IMR-90 (cell line): ENCODE measurements at regions not wholly inside any gene's neighbourhood (a gene's known extent, or its start where the extent isn't known, plus 50 kb on each side); places are given as distances from the start of the nearest gene placed in this dataset.
A peak's percentile ranks its signal among the peaks of the same experiment; 100 is the strongest.

Experiments used
- ATAC-seq: fragments of 200-7000 bp; cut with Tn5 transposase; 2 replicates; pipeline ENCODE4 v1.9.1; 2020; ENCODE audit warnings: low read depth, mild to moderate bottlenecking, moderate library complexity
- BruUV-seq: library from RNA; stranded (reverse); fragments of 400-500 nt; replicated peaks from 2 replicates; lab custom pipeline; 2021; lab: Mats Ljungman, UMichigan
- CTCF ChIA-PET: fragments of 300-600 bp; formaldehyde crosslinking; extraction: SDS; loops from one replicate; lab custom pipeline; 2021; ENCODE audit warnings: antibody characterized with exemption; lab: Yijun Ruan, JAX
- POLR2A ChIA-PET: fragments of 300-600 bp; sonication (Branson Sonifier 250); formaldehyde crosslinking; loops from one replicate; lab custom pipeline; 2022; ENCODE audit warnings: antibody characterized with exemption; ENCODE audit not compliant: unreplicated experiment; lab: Charles Lee
- DNase-seq: peaks from one replicate; pipeline ENCODE4 v3.0.0; 2013
- H2AFZ ChIP-seq: replicated peaks from 2 replicates; pipeline ENCODE3; 2013; ENCODE audit warnings: low read length, mild to moderate bottlenecking; ENCODE audit not compliant: poor library complexity
- H2AK5ac ChIP-seq: 2 replicates; pipeline ENCODE4 v1.6.1; 2013; ENCODE audit warnings: low read depth, low read length, inconsistent platforms
- H2AK9ac ChIP-seq: replicated peaks from 2 replicates; pipeline ENCODE3; 2013; ENCODE audit warnings: mild to moderate bottlenecking, low read depth, low read length, moderate library complexity; ENCODE audit not compliant: poor library complexity
- H2BK120ac ChIP-seq: 2 replicates; pipeline ENCODE4 v1.6.1; 2013; ENCODE audit warnings: low read depth, low read length, inconsistent platforms
- H2BK15ac ChIP-seq: 3 replicates; pipeline ENCODE4 v1.6.1; 2013; ENCODE audit warnings: low read depth, low read length, inconsistent platforms
- H2BK20ac ChIP-seq: 2 replicates; pipeline ENCODE4 v1.6.1; 2013; ENCODE audit warnings: low read depth, mild to moderate bottlenecking, inconsistent platforms, low read length, moderate library complexity
- H2BK5ac ChIP-seq: 2 replicates; pipeline ENCODE4 v1.6.1; 2013; ENCODE audit warnings: mild to moderate bottlenecking, low read depth, low read length, inconsistent platforms; ENCODE audit not compliant: poor library complexity, severe bottlenecking
- H3K14ac ChIP-seq: replicated peaks from 2 replicates; pipeline ENCODE4 v1.6.1; 2013; ENCODE audit warnings: low read depth, low read length, inconsistent platforms
- H3K18ac ChIP-seq: 2 replicates; pipeline ENCODE4 v1.6.1; 2013; ENCODE audit warnings: low read depth, low read length, control low read depth
- H3K23ac ChIP-seq: 2 replicates; pipeline ENCODE4 v1.6.1; 2013; ENCODE audit warnings: low read depth, low read length, inconsistent platforms
- H3K27ac ChIP-seq: 2 replicates; pipeline ENCODE4 v1.5.1; 2013; ENCODE audit warnings: mild to moderate bottlenecking, control low read depth, low read length; ENCODE audit not compliant: insufficient read depth
- H3K27me3 ChIP-seq: 2 replicates; pipeline ENCODE4 v1.6.1; 2013; ENCODE audit warnings: low read length; ENCODE audit not compliant: control insufficient read depth, insufficient read depth
- H3K36me3 ChIP-seq: 2 replicates; pipeline ENCODE4 v1.6.1; 2013; ENCODE audit warnings: low read length, mixed read lengths; ENCODE audit not compliant: control insufficient read depth, insufficient read depth
- H3K4ac ChIP-seq: 2 replicates; pipeline ENCODE4 v1.6.1; 2013; ENCODE audit warnings: low read depth, low read length, inconsistent platforms
- H3K4me1 ChIP-seq: 2 replicates; pipeline ENCODE4 v1.6.1; 2013; ENCODE audit warnings: low read length, mixed read lengths; ENCODE audit not compliant: control insufficient read depth, insufficient read depth
- H3K4me2 ChIP-seq: 2 replicates; pipeline ENCODE4 v1.6.1; 2013; ENCODE audit warnings: low read depth, mild to moderate bottlenecking, control low read depth, low read length, moderate library complexity
- H3K4me3 ChIP-seq: 2 replicates; pipeline ENCODE4 v1.5.1; 2013; ENCODE audit warnings: low read depth, mild to moderate bottlenecking, control low read depth, low read length, moderate library complexity; ENCODE audit not compliant: insufficient read depth
- H3K56ac ChIP-seq: 2 replicates; pipeline ENCODE4 v1.6.1; 2013; ENCODE audit warnings: low read length, inconsistent platforms; ENCODE audit not compliant: insufficient read depth; ENCODE audit errors: extremely low read depth
- H3K79me1 ChIP-seq, 2 experiments: 2 replicates each; pipeline ENCODE4 v1.6.1; 2013; ENCODE audit warnings: low read length in 2 of 2, inconsistent platforms in 1 of 2, low read depth in 1 of 2
- H3K9ac ChIP-seq: 2 replicates; pipeline ENCODE4 v1.6.1; 2013; ENCODE audit warnings: low read depth, low read length, control low read depth
- H3K9me1 ChIP-seq: 2 replicates; pipeline ENCODE4 v1.6.1; 2013; ENCODE audit warnings: low read length, inconsistent platforms; ENCODE audit not compliant: insufficient read depth
- H3K9me3 ChIP-seq: 2 replicates; pipeline ENCODE4 v1.6.1; 2013; ENCODE audit warnings: low read length; ENCODE audit not compliant: control insufficient read depth, insufficient read depth
- H4K20me1 ChIP-seq: 2 replicates; pipeline ENCODE4 v1.6.1; 2013; ENCODE audit warnings: low read length, inconsistent platforms; ENCODE audit not compliant: insufficient read depth
- H4K5ac ChIP-seq: 2 replicates; pipeline ENCODE4 v1.6.1; 2013; ENCODE audit warnings: mild to moderate bottlenecking, low read depth, low read length, control low read depth
- H4K8ac ChIP-seq, 2 experiments: 2 replicates each; pipeline ENCODE4 v1.6.1; 2013; ENCODE audit warnings: low read depth in 2 of 2, low read length in 2 of 2, control low read depth in 1 of 2, inconsistent platforms in 1 of 2
- H4K91ac ChIP-seq: 2 replicates; pipeline ENCODE4 v1.6.1; 2013; ENCODE audit warnings: low read depth, low read length, inconsistent platforms; ENCODE audit not compliant: insufficient read depth
- BHLHE40 ChIP-seq: fragments of 150-350 bp; IDR thresholded peaks from 2 replicates; pipeline ENCODE4 v1.6.1; 2016; ENCODE audit warnings: mild to moderate bottlenecking, low read depth, low read length
- ELK1 ChIP-seq: fragments of 150-350 bp; IDR thresholded peaks from 2 replicates; pipeline ENCODE4 v1.6.1; 2016; ENCODE audit warnings: low read depth, mild to moderate bottlenecking, low read length, moderate library complexity, borderline replicate concordance
- FOS ChIP-seq: fragments of 150-350 bp; IDR thresholded peaks from 2 replicates; pipeline ENCODE4 v1.6.1; 2016; ENCODE audit warnings: low read depth, low read length
- WGBS, 2 experiments: methylation state at CpG; one replicate each; pipeline versions ENCODE4 v1.1.5 to v1.1.7; 2013; ENCODE audit warnings: missing lambda C conversion rate in 2 of 2; ENCODE audit not compliant: insufficient read length in 1 of 2; ENCODE audit errors: extremely low coverage in 2 of 2; 5-methylcytosine and 5-hydroxymethylcytosine counted together
- dilution Hi-C: fragments of 300-500 bp; cut with HindIII; formaldehyde crosslinking; loops from one replicate; pipeline ENCODE4 v1.14.3; 2018; ENCODE audit warnings: low sequenced_read_pairs; ENCODE audit not compliant: unreplicated experiment
- in situ Hi-C: fragments of 300-500 bp; cut with MboI; formaldehyde crosslinking; loops from 3 replicates; pipeline ENCODE4 v1.14.3; 2019; ENCODE audit warnings: low sequenced_read_pairs, inconsistent platforms, mixed read lengths
- intact Hi-C: fragments of 100-400 bp; cut with micrococcal nuclease; formaldehyde crosslinking; loops from 2 replicates; pipeline ENCODE4 v1.10.0; 2022

DNA sequence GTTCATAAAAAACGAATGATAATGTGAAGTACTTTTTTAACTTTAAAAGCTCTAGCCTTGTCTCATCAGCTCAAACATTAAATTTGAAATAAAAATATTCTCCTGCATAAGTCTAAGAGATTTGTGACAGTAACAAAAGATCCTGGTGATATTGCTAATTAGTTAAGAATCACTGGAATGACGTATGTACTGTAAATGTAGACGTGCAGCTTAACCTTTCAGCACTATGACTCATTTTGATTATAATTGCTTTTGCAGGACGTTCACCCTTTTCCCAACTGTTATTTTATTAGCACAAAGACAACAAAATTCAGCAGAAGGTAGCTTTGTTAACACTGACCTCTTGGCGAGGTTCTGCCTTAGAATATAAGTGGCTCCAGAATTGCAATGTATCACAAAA lies 68.6 kb downstream of the TENT5A start:
- H3K4ac ChIP-seq, result no peak overlapping the region
- no peak overlapping the region for H3K18ac ChIP-seq
- 20% methylated on average over 2 of the region's 5 CpGs; no CpG with 5 or more reads in 1 of the 2 experiments for WGBS, 2 experiments
- H4K91ac ChIP-seq, result no peak overlapping the region
- DNase-seq (peak; percentile 64), ATAC-seq (peak; percentile 37)
- no peak overlapping the region for H3K14ac ChIP-seq
- POLR2A ChIA-PET, result no interaction called here
- H2AK9ac ChIP-seq, result no peak overlapping the region
- H3K4me3 ChIP-seq, result no peak overlapping the region
- H3K36me3 ChIP-seq, result no peaks in the 10 kb centered on the region
- no peaks in the 10 kb centered on the region for H3K9me3 ChIP-seq
- H4K20me1 ChIP-seq, result no peaks in the 10 kb centered on the region
- H2BK15ac ChIP-seq, result no peak overlapping the region
- no TSS peak for BruUV-seq
- H3K27me3 ChIP-seq, result no peaks in the 10 kb centered on the region
- intact Hi-C loops (no loop called here), dilution Hi-C loops (no loop called here), in situ Hi-C loops (no loop called here)
- H2AK5ac ChIP-seq, result no peak overlapping the region
- H3K4me2 ChIP-seq, result peak overlapping the region; percentile 8; the same call in 1 of the 2 replicates
- TF ChIP-seq ELK1, result no peak
- 0 out of 2 replicates have a peak, but pooled peaks have one; percentile 42 for TF ChIP-seq FOS
- 0 out of 2 replicates have a peak, but pooled peaks have one; percentile 18 for TF ChIP-seq BHLHE40
- H4K5ac ChIP-seq, result no peak overlapping the region
- H2BK20ac ChIP-seq, result no peak overlapping the region
- H4K8ac ChIP-seq, result no peak overlapping the region
- H2BK120ac ChIP-seq, result no peak overlapping the region
- H3K9ac ChIP-seq, result no peak overlapping the region
- H3K27ac ChIP-seq, result no peak overlapping the region
- no peak overlapping the region for H3K56ac ChIP-seq
- H3K9me1 ChIP-seq, result no peaks in the 10 kb centered on the region
- H2AFZ ChIP-seq, result no peak overlapping the region
- H3K4me1 ChIP-seq, result no peaks in the 10 kb centered on the region; the same call in 1 of the 2 replicates
- H3K23ac ChIP-seq, result no peak overlapping the region
- no peaks in the 10 kb centered on the region for H3K79me1 ChIP-seq
- no peak overlapping the region for H2BK5ac ChIP-seq
- CTCF ChIA-PET, result no interaction called here
